K562 (cell line): ENCODE measurements at regions not wholly inside any gene's neighbourhood (a gene's known extent, or its start where the extent isn't known, plus 50 kb on each side); places are given as distances from the start of the nearest gene placed in this dataset.

ENCODE experiments used
- CREB1 ChIP-seq, 2 experiments: sonication (generic) in 1 of 2; formaldehyde crosslinking in 1 of 2; IDR thresholded peaks; 2 replicates each; pipeline versions ENCODE4 v1.6.1 to v1.8.0; 2012 to 2022; ENCODE audit warnings: inconsistent platforms in 1 of 2, mild to moderate bottlenecking in 1 of 2, missing genetic modification reagents in 1 of 2, moderate library complexity in 1 of 2
- CTCF ChIP-seq, 3 experiments: IDR thresholded peaks in 2 of 3; conservative IDR thresholded peaks in 1 of 3; 2 replicates each; pipeline ENCODE4 v1.5.1; 2011 to 2012; ENCODE audit warnings: low read length in 3 of 3, mild to moderate bottlenecking in 3 of 3, control low read depth in 2 of 3, improper control_type of control experiment in 1 of 3, inconsistent platforms in 1 of 3, low read depth in 1 of 3, mixed read lengths in 1 of 3, moderate library complexity in 1 of 3; ENCODE audit not compliant: insufficient read depth in 2 of 3
- EP300 ChIP-seq: IDR thresholded peaks from 2 replicates; pipeline ENCODE4 v1.6.1; 2012; ENCODE audit warnings: low read length, improper control_type of control experiment
- HDAC2 ChIP-seq: fragments of 450-650 bp; IDR thresholded peaks from 2 replicates; pipeline ENCODE4 v1.6.1; 2016; ENCODE audit warnings: mild to moderate bottlenecking
- JUND ChIP-seq, 2 experiments: IDR thresholded peaks; 2 replicates in 1 of 2; 3 replicates in 1 of 2; pipeline ENCODE4 v1.6.1; 2011; ENCODE audit warnings: borderline replicate concordance in 2 of 2, low read depth in 2 of 2, low read length in 2 of 2, improper control_type of control experiment in 1 of 2, missing biosample characterization in 1 of 2, missing genetic modification characterization in 1 of 2, missing genetic modification reagents in 1 of 2
- KLF10 ChIP-seq: fragments of 250-450 bp; sonication (Bioruptor Pico); IDR thresholded peaks from 2 replicates; pipeline ENCODE4 v1.6.1; 2021; ENCODE audit warnings: matching md5 sums
- SNRNP70 ChIP-seq: fragments of 200-400 bp; formaldehyde crosslinking; optimal IDR thresholded peaks from 2 replicates; pipeline ENCODE3; 2017; ENCODE audit warnings: low read depth, low read length
- TEAD4 ChIP-seq, 2 experiments: sonication (generic) in 1 of 2; formaldehyde crosslinking in 1 of 2; IDR thresholded peaks; 2 replicates each; pipeline versions ENCODE4 v1.6.1 to v1.8.0; 2012 to 2022; ENCODE audit warnings: borderline replicate concordance in 1 of 2, inconsistent platforms in 1 of 2, low read length in 1 of 2, mild to moderate bottlenecking in 1 of 2, missing genetic modification reagents in 1 of 2
- ZNF609 ChIP-seq: sonication (generic); formaldehyde crosslinking; IDR thresholded peaks from 2 replicates; pipeline ENCODE4 v1.8.1; 2023; ENCODE audit warnings: missing genetic modification reagents, mild to moderate bottlenecking, borderline replicate concordance

GRCh38 chr1:30518186-30518585, 205.2 kb downstream of the MATN1 start:
- TF ChIP-seq JUND (IDR thresholded peaks at IDR 0.05; ENCODE audit: borderline replicate concordance, low read depth, low read length) = no peak
- no peak for TF ChIP-seq JUND (tag; IDR thresholded peaks at IDR 0.05; ENCODE audit: borderline replicate concordance, low read depth, low read length)
- TF ChIP-seq CTCF (IDR thresholded peaks at IDR 0.05 in 2 of 3, conservative IDR thresholded peaks at IDR 0.05 in 1 of 3; ENCODE audit: insufficient read depth in 2 of 3, low read depth in 1 of 3, low read length in 3 of 3) = no peak
- TF ChIP-seq TEAD4 (IDR thresholded peaks at IDR 0.05; ENCODE audit: low read length) = no peak
- no peak for TF ChIP-seq TEAD4 (CRISPR knock-in tag; IDR thresholded peaks at IDR 0.05; ENCODE audit: borderline replicate concordance)
- no peak for TF ChIP-seq KLF10
- TF ChIP-seq CREB1 (IDR thresholded peaks at IDR 0.05) = no peak
- no peak for TF ChIP-seq CREB1 (CRISPR knock-in tag; IDR thresholded peaks at IDR 0.05)
- TF ChIP-seq EP300 = no peak
- TF ChIP-seq HDAC2 = no peak
- TF ChIP-seq ZNF609 (CRISPR knock-in tag) = no peak
- TF ChIP-seq SNRNP70 = no peak
